NB4 (cell line): ENCODE measurements at regions not wholly inside any gene's neighbourhood (a gene's known extent, or its start where the extent isn't known, plus 50 kb on each side); places are given as distances from the start of the nearest gene placed in this dataset.
"Not testable (repeated sequence)": the region's sequence is repeated elsewhere in the genome, so short reads cannot be mapped to it uniquely, and the experiment has no call there.

Experiments used
- DNase-seq: peaks from one replicate; pipeline ENCODE4 v3.0.0; 2010; ENCODE audit warnings: low read depth
- H3K4me3 ChIP-seq: one replicate; pipeline ENCODE4 v1.5.1; 2011; ENCODE audit warnings: mild to moderate bottlenecking, low read depth, low read length, moderate library complexity
- CTCF ChIP-seq: IDR thresholded peaks from one replicate; pipeline ENCODE4 v1.5.1; 2012; ENCODE audit warnings: low read depth, low read length
- MAX ChIP-seq: IDR thresholded peaks from 2 replicates; pipeline ENCODE4 v1.6.1; 2011; ENCODE audit warnings: low read depth, low read length
- MYC ChIP-seq: IDR thresholded peaks from 2 replicates; pipeline ENCODE4 v1.6.1; 2011; ENCODE audit warnings: low read depth, low read length
- POLR2A ChIP-seq: IDR thresholded peaks from 2 replicates; pipeline ENCODE4 v1.6.1; 2011; ENCODE audit warnings: mild to moderate bottlenecking; ENCODE audit not compliant: insufficient read length; ENCODE audit errors: extremely low read depth

- no peak for DNase-seq
- TF ChIP-seq CTCF (no peak), MYC (no peak), POLR2A (no peak), MAX (no peak)
- no peak overlapping the region for H3K4me3 ChIP-seq
Measured at GRCh38 chr1:88618331-88618730, 65.7 kb upstream of the PKN2 start.

GRCh38 chr1:88623101-88623500, 61.0 kb upstream of the PKN2 start:
- H3K4me3 ChIP-seq, DNase-seq: not testable (repeated sequence)
